NCI-H526 (cell line): ENCODE measurements at regions not wholly inside any gene's neighbourhood (a gene's known extent, or its start where the extent isn't known, plus 50 kb on each side); places are given as distances from the start of the nearest gene placed in this dataset.
"Not testable (repeated sequence)": the region's sequence is repeated elsewhere in the genome, so short reads cannot be mapped to it uniquely, and the experiment has no call there.

Experiments
- DNase-seq, 2 experiments: peaks; one replicate each; lab custom pipeline; 2025; lab: John Stamatoyannopoulos, UW

DNA sequence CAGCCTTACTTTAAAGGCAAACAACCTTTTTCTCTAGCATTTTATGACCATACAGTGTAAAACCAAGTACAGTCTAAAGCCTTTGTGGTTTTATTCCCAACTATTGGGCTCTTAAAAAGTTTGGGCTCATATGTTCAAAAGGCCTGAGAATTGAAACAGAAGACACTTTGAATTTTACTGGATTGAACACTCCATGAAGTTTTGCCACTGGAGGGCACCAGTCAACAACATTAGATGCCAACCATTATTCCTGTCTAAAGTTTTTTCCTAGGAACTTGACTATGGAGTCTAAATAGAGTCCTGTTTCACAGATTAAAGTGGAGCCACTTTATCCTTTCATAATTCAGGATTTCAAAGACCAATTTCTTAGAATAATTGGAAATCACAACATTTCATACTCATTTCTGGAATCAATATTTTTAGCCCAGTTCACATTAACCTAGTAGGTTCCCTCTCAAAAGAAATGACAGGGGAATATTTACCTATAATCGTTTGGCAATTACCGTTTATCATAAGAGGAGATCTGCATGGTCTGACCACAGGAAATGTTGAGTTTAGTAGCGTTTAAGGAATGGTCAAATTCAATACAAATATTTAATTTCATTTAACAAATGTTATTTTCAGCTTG lies 244.1 kb upstream of the PDZRN3 start:
- DNase-seq = peak in 1 of 2 experiments; percentile 40

DNA sequence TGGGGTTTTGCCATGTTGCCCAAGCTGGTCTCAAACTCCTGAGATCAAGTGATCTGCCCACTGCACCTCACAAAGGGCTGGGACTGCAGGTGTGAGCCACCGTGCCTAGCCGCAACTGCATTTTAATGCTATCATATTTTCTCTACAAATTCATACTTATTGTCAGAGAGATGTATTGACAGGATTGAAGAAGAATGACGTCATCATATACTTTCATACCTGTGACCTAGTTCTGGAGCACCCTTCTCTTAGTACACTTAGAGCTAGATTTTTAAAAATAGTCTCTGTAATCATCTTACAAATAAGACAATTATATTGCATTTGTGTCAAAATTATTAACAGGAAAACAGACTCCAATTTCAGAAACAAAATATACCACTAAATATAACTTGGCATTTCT lies 242.8 kb upstream of the PDZRN3 start:
- no peak for DNase-seq

DNA sequence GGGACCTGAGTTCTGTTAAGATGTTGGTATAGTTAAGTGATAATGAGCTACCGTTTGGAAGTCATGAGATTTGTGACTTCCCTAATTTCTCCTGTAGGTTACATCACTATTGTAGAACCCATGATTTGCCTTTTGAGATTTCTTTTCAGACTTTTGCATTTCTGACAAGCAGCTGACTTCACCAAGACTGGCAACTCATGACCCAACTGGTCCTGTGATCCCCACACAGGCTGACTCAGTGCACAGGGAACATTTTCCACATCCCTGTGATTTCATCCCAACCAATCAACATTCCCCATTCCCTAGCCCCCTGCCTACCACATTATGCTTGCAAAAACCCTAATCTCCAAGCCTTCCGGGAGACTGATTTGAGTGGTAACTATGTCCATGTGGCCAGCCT lies 242.1 kb upstream of the PDZRN3 start:
- no peak for DNase-seq

DNA sequence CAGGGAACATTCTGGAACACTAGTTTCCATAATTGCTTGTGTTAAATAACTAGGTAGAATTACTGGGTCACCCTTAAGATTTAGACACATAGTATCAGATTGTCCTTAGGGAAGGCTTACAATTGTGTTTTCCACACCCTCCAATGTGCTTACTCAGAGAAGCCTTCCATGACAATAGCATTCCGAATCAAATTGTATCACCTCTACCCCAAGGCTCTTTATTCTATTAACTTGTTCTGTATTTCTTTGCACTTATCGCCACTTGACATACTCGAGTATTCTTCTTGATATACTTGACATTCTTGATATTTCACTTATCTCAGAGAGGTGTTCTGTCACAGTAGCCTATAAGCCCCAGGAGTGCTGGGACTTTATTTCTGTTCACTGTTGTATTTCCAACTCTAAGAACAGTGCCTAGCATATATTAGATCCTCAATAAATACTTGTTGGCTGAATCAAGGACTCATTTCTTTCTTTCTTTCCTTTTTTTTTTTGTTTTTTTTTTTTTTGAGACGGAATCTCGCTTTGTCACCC lies 238.9 kb upstream of the PDZRN3 start:
- no peak for DNase-seq

DNA sequence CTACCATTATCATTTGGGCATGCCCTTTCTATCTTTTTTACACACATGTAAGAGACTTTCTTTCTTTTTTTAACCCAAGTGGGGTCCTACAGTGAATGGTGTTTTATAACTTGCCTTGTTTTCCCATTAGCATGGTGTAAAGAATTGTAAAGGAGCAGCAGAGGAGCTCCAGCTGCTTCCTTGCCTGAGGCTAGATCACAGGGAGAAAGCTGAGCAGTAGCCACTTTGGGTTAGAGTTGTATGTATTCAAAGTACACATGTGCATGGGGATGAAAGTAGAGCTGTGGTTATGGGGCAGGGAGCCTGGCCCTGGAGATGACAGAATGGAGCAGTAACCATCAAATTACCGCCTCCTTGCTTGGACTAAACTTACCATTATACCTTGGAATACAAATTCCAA lies 231.1 kb upstream of the PDZRN3 start:
- no peak for DNase-seq

DNA sequence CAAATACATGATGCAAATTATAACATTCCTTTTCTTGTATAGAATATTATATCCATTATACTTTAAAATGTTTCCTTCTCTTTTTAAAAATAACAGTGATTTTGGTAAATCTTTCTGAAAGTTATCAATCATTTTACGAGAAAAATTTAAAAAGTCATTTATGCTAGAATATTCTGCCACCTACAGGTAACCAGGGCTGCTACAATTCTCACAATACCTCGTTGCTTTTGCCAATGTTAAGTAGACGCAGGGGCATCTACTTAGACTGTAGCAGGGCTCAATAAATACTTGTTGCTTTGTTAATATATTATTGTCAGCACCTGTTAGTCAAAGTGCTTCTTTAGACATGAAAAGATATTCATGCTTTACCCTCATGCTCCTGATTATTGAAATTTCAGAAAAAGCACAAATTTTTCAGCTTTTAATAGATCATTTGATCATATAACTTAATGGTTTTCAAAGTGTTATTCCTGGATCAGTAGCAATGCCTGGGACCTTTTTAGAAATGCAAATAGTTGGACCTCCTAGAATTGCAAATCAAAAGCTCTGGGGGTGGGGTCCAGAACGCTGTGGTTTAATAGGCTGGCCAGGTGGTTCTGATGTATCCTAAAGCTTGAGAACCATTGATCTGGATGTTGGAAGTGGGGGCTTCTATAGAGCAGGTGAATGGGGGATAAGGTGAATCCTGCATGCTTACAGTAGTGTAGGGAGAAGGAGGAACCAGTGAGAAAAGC lies 223.6 kb upstream of the PDZRN3 start:
- peak; percentile 67 to 73 for DNase-seq

DNA sequence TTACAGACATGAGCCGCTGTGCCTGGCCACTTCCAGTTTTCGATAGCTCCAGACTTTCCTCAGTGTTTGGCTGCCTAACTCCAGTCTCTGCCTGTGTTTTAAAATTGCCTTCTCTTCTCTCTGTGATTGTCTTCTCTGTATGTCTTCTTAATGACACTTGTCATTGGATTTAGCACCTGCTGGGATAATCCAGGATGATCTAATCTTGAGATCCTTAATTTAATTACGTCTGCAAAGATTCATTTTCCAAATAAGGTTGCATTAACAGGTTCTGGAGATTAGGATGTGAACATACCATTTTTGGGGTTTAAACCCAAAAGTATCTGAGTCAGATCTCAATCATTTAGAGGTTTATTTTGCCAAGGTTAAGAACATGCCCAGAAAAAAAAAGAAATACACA lies 222.2 kb upstream of the PDZRN3 start:
- no peak for DNase-seq

DNA sequence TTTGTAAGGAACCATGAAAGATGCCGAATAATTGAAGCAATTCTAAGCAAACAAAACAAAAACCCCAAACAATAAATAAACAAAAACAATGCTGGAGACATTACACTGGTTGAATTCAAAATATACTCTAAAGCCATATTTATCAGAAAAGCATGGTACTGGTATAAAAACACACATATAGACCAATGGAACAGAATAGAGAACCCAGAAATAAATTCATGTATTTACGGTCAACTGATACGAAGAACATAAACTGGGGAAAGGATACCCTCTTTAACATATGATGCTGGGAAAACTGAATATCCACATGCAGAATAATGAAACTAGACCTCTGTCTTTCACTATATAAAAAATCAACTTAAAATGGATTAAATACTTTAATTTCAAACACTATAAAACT lies 214.3 kb upstream of the PDZRN3 start:
- DNase-seq = no peak

DNA sequence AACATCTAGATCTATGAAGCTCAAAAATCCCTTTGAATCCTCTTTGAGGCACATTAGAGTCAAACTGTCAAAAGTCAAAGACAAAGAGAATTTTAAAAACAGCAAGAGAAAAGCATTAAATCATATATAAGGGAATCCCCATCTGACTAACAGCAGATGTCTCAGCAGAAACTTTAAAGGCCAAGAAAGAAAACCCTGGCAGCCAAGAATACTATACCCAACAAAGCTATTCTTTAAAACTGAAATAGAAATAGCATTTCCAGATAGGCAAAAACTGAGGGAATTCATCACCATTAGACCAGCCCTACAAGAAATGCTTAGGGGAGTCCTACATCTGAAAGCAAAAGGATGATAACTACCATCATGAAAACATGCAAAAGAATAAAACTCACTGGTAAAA lies 211.2 kb upstream of the PDZRN3 start:
- DNase-seq = no peak

DNA sequence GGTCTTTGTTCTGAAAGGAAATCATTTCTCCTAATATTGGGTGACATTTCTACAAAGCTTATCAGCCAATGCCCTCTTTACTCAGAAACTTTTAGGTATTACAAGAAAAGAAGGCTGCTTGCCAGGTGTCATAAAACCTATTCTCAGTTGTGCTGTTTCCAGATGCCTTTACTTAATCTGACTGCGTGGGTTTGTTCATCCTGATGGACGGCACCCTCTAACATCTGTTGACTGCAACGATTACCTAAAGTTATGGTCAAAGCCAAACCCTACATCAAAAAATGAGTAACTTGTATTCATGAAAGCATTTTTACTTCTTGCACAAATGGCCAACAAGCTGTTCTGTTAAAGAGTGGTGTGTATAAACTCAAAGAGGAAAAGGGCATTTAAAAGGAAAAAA lies 207.7 kb upstream of the PDZRN3 start:
- DNase-seq = no peak

DNA sequence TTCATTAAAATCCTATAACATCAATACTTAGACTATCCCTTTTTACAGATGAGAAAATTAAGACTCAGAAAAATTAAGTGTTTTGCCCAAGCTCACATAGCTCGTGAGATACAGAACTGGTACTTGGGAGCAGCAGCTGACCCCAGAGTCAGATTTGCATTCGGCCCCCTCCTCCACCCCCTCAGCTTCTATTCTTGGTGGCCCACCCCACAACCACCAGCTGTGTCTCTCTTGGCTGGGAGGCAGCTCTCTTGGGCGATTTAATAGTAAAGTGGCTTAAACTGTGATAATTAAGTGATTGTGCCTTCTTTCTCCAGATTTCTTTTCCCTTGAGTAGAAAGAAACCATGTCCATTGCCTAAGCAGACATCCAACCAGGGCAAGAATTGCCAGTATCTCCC lies 203.6 kb upstream of the PDZRN3 start:
- no peak for DNase-seq

DNA sequence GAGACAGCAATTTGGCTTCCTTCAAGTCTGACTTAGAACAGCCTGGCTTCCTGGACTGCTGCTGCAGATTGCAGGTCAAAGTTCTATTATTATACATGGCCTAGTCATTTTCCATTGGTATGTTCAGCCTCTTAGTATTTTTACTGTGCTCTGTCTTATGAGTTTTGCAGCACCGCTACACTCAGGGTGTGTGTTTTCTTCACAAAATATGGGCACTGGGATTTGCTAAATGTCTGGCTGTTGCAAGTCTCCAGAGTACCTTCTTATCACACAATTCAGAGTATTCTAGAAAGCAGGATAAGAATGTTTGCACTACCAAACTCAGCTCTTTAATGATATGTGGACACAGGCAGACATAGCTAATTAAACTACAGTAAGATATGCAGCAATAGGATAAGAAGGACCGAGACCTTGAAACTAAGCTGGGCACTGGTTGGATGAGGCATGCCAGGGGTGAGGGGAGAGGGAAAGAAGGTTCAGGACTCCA lies 203.0 kb upstream of the PDZRN3 start:
- DNase-seq = no peak

DNA sequence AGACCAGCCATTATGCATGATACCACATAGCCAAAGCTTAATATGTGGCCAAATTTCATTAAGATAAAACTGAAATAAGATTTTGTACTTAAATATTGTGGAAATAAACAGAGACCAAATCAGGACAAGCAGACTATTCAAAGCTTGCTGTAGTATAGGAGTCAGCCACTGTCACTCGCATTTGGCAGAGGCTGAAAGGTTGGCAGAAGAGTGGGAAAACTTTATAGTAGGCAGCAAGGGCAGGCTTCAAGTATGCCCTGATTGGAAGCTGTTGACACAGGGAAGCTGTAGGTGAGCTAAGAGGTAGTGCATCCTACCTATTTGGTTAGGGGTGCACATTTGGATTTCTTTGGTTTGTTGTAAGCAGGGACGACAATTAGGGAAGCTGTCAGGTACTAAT lies 202.5 kb upstream of the PDZRN3 start:
- DNase-seq = no peak

DNA sequence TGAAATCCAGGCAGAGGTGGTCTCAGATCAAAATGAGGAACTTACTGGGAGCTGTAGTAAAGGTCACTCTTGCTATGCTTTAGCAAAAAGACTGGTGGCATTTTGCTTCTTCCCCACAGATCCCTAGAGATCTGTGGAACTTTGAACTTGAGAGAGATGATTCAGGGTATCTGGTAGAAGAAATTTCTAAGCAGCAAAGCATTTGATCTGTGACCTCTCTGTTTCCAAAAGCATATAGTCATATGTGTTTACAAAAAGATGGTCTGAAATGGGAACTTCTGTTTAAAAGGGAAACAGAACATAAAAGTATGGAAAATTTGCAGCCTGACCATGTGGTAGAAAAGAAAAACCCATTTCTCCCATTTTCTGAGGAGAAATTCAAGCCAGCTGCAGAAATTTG lies 196.2 kb upstream of the PDZRN3 start:
- not testable (repeated sequence) for DNase-seq

DNA sequence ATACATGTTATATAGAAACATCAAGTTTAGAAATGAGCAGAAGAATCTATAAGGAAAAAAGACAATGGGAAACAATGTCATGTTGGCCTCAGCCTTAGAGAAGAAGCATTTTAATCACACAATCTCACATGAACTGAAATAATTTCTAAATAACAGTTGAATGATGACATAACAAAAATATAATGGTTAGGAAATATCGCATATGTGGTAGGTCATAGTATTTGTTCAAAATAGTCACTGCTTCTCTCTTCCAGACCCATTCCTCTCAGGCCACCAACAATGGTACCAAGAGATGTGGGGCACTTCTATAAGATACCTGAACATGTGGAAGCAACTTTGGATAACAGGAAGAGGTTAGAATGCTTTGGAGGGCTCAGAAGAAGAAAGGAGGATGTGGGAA lies 195.7 kb upstream of the PDZRN3 start:
- no peak for DNase-seq

DNA sequence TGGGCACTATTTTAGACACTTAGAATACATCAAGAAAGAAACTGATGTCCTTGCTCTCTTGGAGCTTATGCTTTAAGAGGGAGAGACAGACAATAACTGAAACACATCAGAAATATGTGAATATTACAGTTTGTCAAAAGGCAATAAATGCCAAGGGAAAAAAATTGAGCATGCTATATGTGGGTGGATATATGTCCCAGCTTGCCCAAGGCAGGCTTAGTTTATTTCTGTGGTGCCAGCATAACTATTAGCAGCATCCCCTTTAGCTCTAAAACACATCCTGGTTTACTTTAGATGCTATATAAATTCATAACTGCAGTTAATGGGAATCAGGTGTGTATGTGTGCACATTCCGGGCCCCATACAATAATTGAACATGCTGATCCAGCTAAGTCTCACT lies 191.2 kb upstream of the PDZRN3 start:
- no peak for DNase-seq

DNA sequence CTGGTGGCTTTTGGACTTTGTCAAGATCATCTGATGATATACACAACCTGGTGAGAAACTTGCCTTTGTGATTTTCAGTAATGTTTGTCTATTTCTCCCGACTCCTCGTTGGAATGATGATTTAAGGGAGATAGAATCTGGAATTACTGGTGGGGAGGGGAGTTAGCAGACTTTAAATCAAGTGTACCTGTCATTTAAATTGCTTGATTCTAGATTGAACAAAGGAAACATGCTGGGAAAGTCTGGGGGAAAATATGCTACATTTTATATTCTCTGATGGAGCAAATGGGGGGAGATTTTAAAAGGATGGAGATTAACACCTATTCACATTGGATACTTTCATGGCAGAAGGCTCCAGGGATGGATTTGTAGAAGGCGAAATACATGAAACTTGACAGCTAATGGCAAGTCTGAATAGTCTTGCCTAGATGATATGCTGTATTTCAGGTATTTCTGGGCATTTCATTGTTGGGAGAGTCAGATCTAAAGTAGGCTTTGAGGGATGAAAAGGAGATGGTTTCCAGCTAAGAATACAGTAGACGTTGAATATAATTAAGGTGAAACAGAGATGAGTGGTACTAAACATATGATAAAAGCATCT lies 189.1 kb upstream of the PDZRN3 start:
- DNase-seq = no peak

DNA sequence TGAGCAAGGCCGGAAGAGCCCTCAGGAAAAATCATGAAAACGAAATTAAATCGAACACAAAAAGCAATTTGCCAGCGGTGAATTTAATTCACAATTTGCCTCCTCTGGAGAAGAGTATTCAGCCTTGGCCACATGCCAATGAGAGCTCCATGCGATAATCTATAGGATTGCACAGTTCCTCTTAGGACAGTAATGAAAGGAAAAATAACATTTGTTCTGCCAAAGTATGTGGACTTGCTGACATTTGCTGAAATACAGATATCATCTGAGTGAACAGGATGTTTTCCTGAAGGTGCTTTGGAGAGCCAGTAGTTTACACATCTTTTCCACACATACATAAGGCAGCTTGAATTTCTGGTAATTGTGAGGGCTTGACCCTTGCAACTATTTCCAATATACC lies 188.6 kb upstream of the PDZRN3 start:
- DNase-seq = no peak

DNA sequence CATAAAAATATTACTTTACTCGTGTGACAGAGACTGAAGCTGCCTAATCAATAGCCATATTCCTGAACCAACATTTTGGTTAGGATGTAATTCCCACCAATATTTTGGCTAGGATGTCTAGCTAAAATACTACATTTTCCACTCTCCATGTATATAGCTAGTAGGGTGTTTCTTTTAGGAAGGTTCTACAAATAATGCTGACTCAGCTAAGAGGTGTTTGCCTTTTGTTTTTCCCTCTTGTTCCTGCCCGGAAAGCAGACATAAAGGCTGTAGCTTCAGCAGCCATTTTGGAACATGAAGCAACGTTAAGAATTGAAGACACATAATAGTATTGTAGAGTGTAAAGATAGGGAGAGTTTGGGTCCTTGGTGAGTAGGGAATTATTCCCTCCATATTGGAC lies 187.3 kb upstream of the PDZRN3 start:
- no peak for DNase-seq

DNA sequence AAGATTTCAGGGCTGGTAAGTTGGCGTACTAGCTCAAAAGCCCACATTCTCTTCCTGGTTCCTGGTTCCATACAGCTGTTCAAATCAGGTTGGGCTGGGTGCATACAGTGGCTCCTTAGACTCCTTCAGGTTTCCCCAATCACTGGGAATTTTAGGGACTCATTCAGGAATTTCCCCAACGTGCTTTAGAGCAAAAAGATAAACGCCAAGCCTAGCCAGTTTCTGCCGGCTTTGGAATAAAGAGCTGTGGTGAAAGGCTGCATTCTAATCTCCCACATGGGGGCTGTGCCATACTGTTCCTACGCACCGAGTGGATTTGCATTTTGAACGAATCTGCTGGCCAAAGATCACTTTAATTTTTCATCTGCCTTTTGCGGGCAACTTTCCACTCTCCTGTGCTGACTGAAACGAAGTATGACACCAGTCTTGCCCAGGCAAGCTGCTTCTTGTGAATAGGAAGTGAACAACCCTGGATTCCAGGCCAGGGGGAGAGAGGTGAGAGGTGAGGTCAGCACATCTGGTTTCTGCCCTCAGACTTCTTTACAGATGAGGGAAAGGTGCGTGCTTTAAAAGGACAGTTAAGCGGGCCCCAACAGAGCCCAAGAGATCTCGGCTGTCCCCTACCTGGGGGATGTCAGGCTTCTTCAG lies 184.2 kb upstream of the PDZRN3 start:
- peak; percentile 32 to 65 for DNase-seq

DNA sequence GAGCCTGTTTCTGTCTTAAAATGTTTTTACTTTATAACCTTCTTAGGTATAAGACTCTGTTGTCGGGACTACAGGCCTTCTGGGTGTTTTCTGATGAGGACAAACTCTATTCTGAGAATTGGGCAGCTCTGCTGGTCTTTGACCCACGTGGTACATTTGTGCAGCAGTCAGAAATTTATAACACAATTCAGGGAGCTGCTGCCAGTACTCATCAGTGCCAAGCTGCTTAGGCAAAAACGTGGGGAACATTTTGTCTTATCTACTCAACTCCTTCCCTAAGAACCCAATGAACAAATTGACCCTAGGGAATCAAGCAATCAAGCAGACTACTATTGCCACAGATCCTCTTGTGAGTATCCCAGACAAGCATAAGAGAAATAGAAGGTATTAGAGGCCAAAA lies 180.7 kb upstream of the PDZRN3 start:
- no peak for DNase-seq

DNA sequence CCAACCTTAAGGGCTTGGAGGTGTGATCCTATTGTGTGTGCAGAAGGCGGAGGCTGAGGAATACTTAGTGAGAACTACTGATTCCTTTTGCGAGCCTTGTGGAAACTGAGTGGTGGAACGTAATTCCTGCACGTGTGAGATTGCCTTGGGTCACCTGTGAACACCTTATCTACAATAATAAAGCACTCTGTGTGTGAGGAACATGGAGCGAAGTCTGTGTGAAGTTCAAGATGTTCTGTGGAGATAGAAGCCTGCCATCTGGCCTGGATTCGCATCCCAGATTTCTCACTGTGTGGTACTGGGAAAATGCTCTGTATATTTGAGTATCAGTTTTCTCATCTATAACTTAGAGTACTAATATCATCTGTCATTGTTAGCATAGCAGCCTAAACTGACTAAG lies 179.5 kb upstream of the PDZRN3 start:
- no peak for DNase-seq

DNA sequence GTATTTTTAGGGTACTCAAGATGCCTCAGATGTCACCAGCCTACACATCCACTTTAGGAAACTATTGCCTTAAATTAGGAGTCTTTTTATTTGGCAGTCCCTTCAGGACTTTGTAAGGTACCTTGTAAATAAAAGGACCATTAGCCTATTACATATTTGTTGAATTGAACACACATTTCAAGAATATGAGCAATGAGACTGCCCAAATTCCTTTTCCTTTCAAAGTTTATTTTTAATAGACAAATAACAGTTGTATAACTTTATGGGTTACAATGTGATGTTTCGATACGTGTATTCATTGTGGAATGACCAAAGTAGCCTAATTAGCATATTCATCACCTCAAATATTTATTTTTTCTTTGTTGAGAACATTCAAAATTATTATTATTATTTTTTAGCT lies 176.7 kb upstream of the PDZRN3 start:
- DNase-seq = no peak
